ENCODE measurements at regions not wholly inside any gene's neighbourhood (a gene's known extent, or its start where the extent isn't known, plus 50 kb on each side); places are given as distances from the start of the nearest gene placed in this dataset.

DNA sequence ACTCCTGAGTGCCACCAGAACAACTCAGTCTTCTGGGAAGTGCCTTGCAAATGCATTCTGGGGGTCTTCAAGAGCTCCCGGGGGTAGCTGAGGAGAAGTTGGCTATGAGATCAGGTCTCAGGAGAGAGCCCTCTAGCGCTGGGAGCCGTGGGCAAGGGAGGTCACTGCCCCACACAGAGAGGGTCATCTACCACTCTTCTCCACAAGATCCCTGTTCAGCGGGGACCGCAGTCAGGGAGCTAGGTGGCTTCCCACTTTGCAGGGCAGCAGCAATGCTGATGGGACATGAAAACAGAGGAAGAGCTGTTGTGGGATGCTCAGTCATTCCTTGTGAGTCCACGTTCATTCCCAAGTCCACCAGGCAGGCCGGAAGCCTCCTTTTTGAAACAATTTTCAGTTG is 66.6 kb downstream of the ACKR3 start:
- ChIA-PET POLR2A (no interaction called here), CTCF (no interaction called here)
- Mint-ChIP-seq H3K4me1 (ENCODE audit: low read depth) (no peaks in the 10 kb centered on the region), H3K4me3 (no peak overlapping the region), H3K36me3 (ENCODE audit: low read depth) (no peaks in the 10 kb centered on the region), H3K27me3 (peaks cover 4% of the 10 kb centered on the region), H3K27ac (no peak overlapping the region), H3K9me3 (no peaks in the 10 kb centered on the region)
- Histone ChIP-seq H3K27ac (ENCODE audit: low read depth in 1 of 2, low read length in 2 of 2) (no peak overlapping the region), H3K4me3 (ENCODE audit: low read length) (no peak overlapping the region), H3K9me3 (ENCODE audit: control insufficient read depth in 1 of 2, insufficient read depth in 1 of 2, low read length in 2 of 2) (peaks cover 0 to 9% of the 10 kb centered on the region in 2 experiments), H3K27me3 (ENCODE audit: control insufficient read depth in 1 of 2, insufficient read depth in 2 of 2, low read length in 2 of 2) (peaks cover 0 to 8% of the 10 kb centered on the region in 2 experiments), H3K36me3 (ENCODE audit: insufficient read depth, low read length) (no peaks in the 10 kb centered on the region), H3K4me1 (ENCODE audit: insufficient read depth, low read length) (no peaks in the 10 kb centered on the region)
- TF ChIP-seq, protein P1, sequence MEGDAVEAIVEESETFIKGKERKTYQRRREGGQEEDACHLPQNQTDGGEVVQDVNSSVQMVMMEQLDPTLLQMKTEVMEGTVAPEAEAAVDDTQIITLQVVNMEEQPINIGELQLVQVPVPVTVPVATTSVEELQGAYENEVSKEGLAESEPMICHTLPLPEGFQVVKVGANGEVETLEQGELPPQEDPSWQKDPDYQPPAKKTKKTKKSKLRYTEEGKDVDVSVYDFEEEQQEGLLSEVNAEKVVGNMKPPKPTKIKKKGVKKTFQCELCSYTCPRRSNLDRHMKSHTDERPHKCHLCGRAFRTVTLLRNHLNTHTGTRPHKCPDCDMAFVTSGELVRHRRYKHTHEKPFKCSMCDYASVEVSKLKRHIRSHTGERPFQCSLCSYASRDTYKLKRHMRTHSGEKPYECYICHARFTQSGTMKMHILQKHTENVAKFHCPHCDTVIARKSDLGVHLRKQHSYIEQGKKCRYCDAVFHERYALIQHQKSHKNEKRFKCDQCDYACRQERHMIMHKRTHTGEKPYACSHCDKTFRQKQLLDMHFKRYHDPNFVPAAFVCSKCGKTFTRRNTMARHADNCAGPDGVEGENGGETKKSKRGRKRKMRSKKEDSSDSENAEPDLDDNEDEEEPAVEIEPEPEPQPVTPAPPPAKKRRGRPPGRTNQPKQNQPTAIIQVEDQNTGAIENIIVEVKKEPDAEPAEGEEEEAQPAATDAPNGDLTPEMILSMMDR (IDR thresholded peaks at IDR 0.05), result no peak
- intact Hi-C loops (cut with DNase I, micrococcal nuclease), result no loop called here
- ATAC-seq (ENCODE audit: poor library complexity), result no peak
- no peak for DNase-seq

DNA sequence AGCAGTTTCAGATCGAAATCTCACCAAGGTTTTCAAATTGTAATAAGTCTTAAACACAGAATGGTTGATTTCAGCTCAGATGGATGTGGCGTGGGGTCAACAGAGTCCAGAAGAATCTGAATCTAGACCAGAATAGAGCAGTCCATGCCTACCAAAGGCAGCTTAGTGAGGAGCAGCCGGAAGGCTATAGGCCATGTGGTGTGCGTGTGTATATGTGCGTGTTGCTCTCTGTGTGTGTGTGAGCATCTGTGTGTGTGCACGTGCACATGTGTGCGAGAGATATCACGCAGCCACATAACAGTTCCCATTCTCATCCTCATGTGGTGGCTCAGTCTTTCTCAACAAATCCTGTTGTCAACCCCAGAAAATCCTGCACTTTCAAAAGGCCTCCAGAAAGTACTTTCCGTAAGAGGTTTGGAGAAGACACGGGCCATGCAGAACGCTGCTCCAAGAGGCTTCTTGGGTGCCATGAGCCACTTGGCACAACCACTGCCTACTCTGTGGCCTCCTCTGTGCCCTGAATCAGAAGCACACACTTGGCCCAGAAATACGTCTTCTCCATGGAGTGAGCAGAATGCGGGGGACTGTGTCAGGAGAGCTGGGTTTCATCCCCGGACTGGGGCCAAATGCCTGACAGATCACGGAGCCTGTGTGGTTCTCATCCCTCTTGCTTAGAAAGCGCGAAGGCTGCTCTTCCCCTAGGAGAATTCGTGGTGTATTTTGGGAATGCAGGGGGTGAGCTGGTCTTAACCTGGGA is 67.3 kb downstream of the ACKR3 start:
- no peak for ATAC-seq (ENCODE audit: poor library complexity)
- Histone ChIP-seq H3K36me3 (ENCODE audit: insufficient read depth, low read length) (no peaks in the 10 kb centered on the region), H3K27me3 (ENCODE audit: control insufficient read depth in 1 of 2, insufficient read depth in 2 of 2, low read length in 2 of 2) (peaks cover 0 to 8% of the 10 kb centered on the region in 2 experiments), H3K4me1 (ENCODE audit: insufficient read depth, low read length) (no peaks in the 10 kb centered on the region), H3K9me3 (ENCODE audit: control insufficient read depth in 1 of 2, insufficient read depth in 1 of 2, low read length in 2 of 2) (peaks cover 0 to 9% of the 10 kb centered on the region in 2 experiments), H3K4me3 (ENCODE audit: low read length) (no peak overlapping the region), H3K27ac (ENCODE audit: low read depth in 1 of 2, low read length in 2 of 2) (no peak overlapping the region)
- TF ChIP-seq, protein P1 (IDR thresholded peaks at IDR 0.05), result no peak
- H3K9me3 Mint-ChIP-seq, result no peaks in the 10 kb centered on the region
- H3K4me3 Mint-ChIP-seq, result no peak overlapping the region
- CTCF ChIA-PET, result no interaction called here
- no peak overlapping the region for H3K27ac Mint-ChIP-seq
- H3K27me3 Mint-ChIP-seq, result peaks cover 9% of the 10 kb centered on the region
- no peaks in the 10 kb centered on the region for H3K36me3 Mint-ChIP-seq (ENCODE audit: low read depth)
- intact Hi-C loops (cut with DNase I, micrococcal nuclease), result no loop called here
- DNase-seq, result no peak
- POLR2A ChIA-PET, result no interaction called here
- H3K4me1 Mint-ChIP-seq (ENCODE audit: low read depth), result no peaks in the 10 kb centered on the region

DNA sequence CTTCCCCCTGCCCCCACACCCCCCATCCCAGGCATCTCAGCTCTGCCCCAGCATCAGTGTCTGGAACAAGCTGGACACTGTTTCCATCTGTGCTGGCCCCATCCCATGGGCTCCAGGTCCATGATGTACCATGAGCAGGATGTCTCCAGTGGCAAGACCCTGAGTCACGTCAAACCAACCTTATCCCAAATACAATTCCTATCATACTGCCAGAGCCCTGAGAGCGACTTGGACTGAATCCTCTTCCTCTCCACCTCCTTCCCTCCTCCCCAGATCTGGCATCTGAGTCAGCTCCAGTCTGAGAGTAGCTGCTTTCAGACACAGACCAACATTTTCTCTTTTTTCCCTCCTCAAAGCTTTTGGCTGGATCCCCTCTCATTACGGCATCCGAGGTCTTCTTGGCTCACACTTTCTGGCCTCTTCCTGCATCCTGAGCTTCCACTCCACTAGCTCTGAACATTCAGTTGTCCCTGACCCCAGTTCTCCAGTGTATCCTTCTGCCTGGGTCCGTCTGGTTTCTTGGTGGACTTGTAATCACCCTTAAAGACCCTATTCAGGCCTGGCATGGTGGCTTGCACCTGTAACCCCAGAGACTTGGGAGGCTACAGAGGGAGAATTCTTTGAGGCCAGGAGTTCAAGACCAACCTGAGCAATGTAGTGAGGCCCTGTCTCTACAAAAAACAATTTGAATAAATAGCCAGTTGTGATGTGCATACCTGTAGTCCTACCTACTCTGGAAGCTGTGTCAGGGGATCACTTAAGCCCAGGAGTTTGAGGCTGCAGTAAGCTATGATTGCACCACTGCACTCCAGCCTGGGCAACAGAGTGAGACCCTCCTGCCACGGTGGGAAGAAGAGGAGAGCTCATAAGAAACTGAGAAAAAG is 68.3 kb downstream of the ACKR3 start:
- peaks cover 0 to 9% of the 10 kb centered on the region in 2 experiments for H3K9me3 ChIP-seq (ENCODE audit: control insufficient read depth in 1 of 2, insufficient read depth in 1 of 2, low read length in 2 of 2)
- ATAC-seq (ENCODE audit: poor library complexity) (no peak), DNase-seq (no peak)
- TF ChIP-seq, protein P1 (IDR thresholded peaks at IDR 0.05), result no peak
- no peaks in the 10 kb centered on the region for H3K36me3 Mint-ChIP-seq (ENCODE audit: low read depth)
- no peaks in the 10 kb centered on the region for H3K4me1 ChIP-seq (ENCODE audit: insufficient read depth, low read length)
- peaks cover 0 to 10% of the 10 kb centered on the region in 2 experiments for H3K27me3 ChIP-seq (ENCODE audit: control insufficient read depth in 1 of 2, insufficient read depth in 2 of 2, low read length in 2 of 2)
- ChIA-PET CTCF (no interaction called here), POLR2A (no interaction called here)
- H3K27ac ChIP-seq (ENCODE audit: low read depth in 1 of 2, low read length in 2 of 2), result no peak overlapping the region
- no peaks in the 10 kb centered on the region for H3K36me3 ChIP-seq (ENCODE audit: insufficient read depth, low read length)
- no peak overlapping the region for H3K4me3 Mint-ChIP-seq
- intact Hi-C loops (cut with DNase I, micrococcal nuclease), result no loop called here
- no peaks in the 10 kb centered on the region for H3K9me3 Mint-ChIP-seq
- H3K27ac Mint-ChIP-seq, result no peak overlapping the region
- H3K4me3 ChIP-seq (ENCODE audit: low read length), result no peak overlapping the region
- peaks cover 15% of the 10 kb centered on the region for H3K27me3 Mint-ChIP-seq
- no peaks in the 10 kb centered on the region for H3K4me1 Mint-ChIP-seq (ENCODE audit: low read depth)

All from CD4-positive, alpha-beta T cell (primary cell).